ENCODE measurements at regions not wholly inside any gene's neighbourhood (a gene's known extent, or its start where the extent isn't known, plus 50 kb on each side); places are given as distances from the start of the nearest gene placed in this dataset.

GRCh38 chr14:98198385-98198784 lies 1073.6 kb downstream of the BCL11B start:
- Histone ChIP-seq H3K27ac (replicated peaks in 1 of 4) (no peak overlapping the region), H3K4me1 (no peaks in the 10 kb centered on the region), H3K36me3 (no peaks in the 10 kb centered on the region), H3K9me3 (no peaks in the 10 kb centered on the region), H3K4me3 (no peak overlapping the region), H3K27me3 (peaks cover 0 to 13% (median 0%) of the 10 kb centered on the region in 4 donors)
- intact Hi-C loops (cut with DNase I) = no loop called here
- WGBS = 67% methylated on average over 6 of the region's 10 CpGs
- no peak for DNase-seq (ENCODE audit: extremely low spot score)
- TF ChIP-seq POLR2A (IDR thresholded peaks at IDR 0.05; ENCODE audit: low read depth) (no peak), CTCF (IDR thresholded peaks at IDR 0.05) (no peak), POLR2AphosphoS5 (IDR thresholded peaks at IDR 0.05) (no peak), EP300 (IDR thresholded peaks at IDR 0.05) (no peak)

GRCh38 chr14:98200601-98201000 lies 1071.4 kb downstream of the BCL11B start:
- DNase-seq (ENCODE audit: extremely low spot score) = no peak
- Histone ChIP-seq H3K27ac (replicated peaks in 1 of 4) (no peak overlapping the region), H3K36me3 (no peaks in the 10 kb centered on the region), H3K9me3 (no peaks in the 10 kb centered on the region), H3K4me1 (no peaks in the 10 kb centered on the region), H3K27me3 (peaks cover 0 to 18% (median 0%) of the 10 kb centered on the region in 4 donors), H3K4me3 (no peak overlapping the region)
- 86% methylated on average over 7 of the region's 7 CpGs for WGBS
- TF ChIP-seq POLR2AphosphoS5 (IDR thresholded peaks at IDR 0.05) (no peak), POLR2A (IDR thresholded peaks at IDR 0.05; ENCODE audit: low read depth) (no peak), EP300 (IDR thresholded peaks at IDR 0.05) (no peak)
- intact Hi-C loops (cut with DNase I) = no loop called here

- intact Hi-C loops (cut with DNase I) = no loop called here
- no peaks in the 10 kb centered on the region for H3K9me3 ChIP-seq
- TF ChIP-seq CTCF (IDR thresholded peaks at IDR 0.05) (no peak), EP300 (IDR thresholded peaks at IDR 0.05) (no peak), POLR2AphosphoS5 (IDR thresholded peaks at IDR 0.05) (no peak), POLR2A (IDR thresholded peaks at IDR 0.05; ENCODE audit: low read depth) (no peak)
- H3K4me1 ChIP-seq = no peaks in the 10 kb centered on the region
- H3K27ac ChIP-seq (replicated peaks in 1 of 4) = no peak overlapping the region
- no peaks in the 10 kb centered on the region for H3K36me3 ChIP-seq
- WGBS = 90% methylated on average over 6 of the region's 6 CpGs
- H3K27me3 ChIP-seq = peaks cover 0 to 26% (median 0%) of the 10 kb centered on the region in 4 donors
- no peak overlapping the region for H3K4me3 ChIP-seq
- DNase-seq (ENCODE audit: extremely low spot score) = no peak
These were observed 1068.6 kb downstream of the BCL11B start for GRCh38 chr14:98203421-98203820.

- no peak for DNase-seq (ENCODE audit: extremely low spot score)
- Histone ChIP-seq H3K36me3 (no peaks in the 10 kb centered on the region), H3K4me1 (no peaks in the 10 kb centered on the region), H3K4me3 (no peak overlapping the region), H3K27ac (replicated peaks in 1 of 4) (no peak overlapping the region), H3K27me3 (peaks cover 0 to 24% (median 0%) of the 10 kb centered on the region in 4 donors), H3K9me3 (no peaks in the 10 kb centered on the region)
- 13% methylated on average over 3 of the region's 3 CpGs for WGBS
- TF ChIP-seq EP300 (IDR thresholded peaks at IDR 0.05) (no peak), POLR2A (IDR thresholded peaks at IDR 0.05; ENCODE audit: low read depth) (no peak), POLR2AphosphoS5 (IDR thresholded peaks at IDR 0.05) (no peak), CTCF (IDR thresholded peaks at IDR 0.05) (no peak)
- intact Hi-C loops (cut with DNase I) = no loop called here
These were observed 1067.9 kb downstream of the BCL11B start for GRCh38 chr14:98204139-98204538.

GRCh38 chr14:98207415-98207814 lies 1064.6 kb downstream of the BCL11B start:
- Histone ChIP-seq H3K36me3 (no peaks in the 10 kb centered on the region), H3K27me3 (peaks cover 0 to 24% (median 0%) of the 10 kb centered on the region in 4 donors), H3K4me3 (no peak overlapping the region), H3K4me1 (no peaks in the 10 kb centered on the region), H3K27ac (replicated peaks in 1 of 4) (no peak overlapping the region), H3K9me3 (no peaks in the 10 kb centered on the region)
- no peak for TF ChIP-seq EP300 (IDR thresholded peaks at IDR 0.05)
- no peak for TF ChIP-seq POLR2A (IDR thresholded peaks at IDR 0.05; ENCODE audit: low read depth)
- TF ChIP-seq CTCF (IDR thresholded peaks at IDR 0.05) = no peak
- TF ChIP-seq POLR2AphosphoS5 (IDR thresholded peaks at IDR 0.05) = no peak
- no peak for DNase-seq (ENCODE audit: extremely low spot score)
- WGBS = 56% methylated on average over 4 of the region's 10 CpGs
- intact Hi-C loops (cut with DNase I) = no loop called here
